DND-41 (cell line): ENCODE measurements at regions not wholly inside any gene's neighbourhood (a gene's known extent, or its start where the extent isn't known, plus 50 kb on each side); places are given as distances from the start of the nearest gene placed in this dataset.

ENCODE experiments used
- ATAC-seq: fragments of 200-7000 bp; cut with Tn5 transposase; 3 replicates; pipeline ENCODE4 v1.9.1; 2021; ENCODE audit warnings: low read depth; ENCODE audit not compliant: insufficient read depth
- DNase-seq: peaks from one replicate; pipeline ENCODE4 v3.0.0-alpha.2; 2020
- H2AFZ ChIP-seq: 2 replicates; pipeline ENCODE4 v1.6.0; 2012; ENCODE audit warnings: low read depth, low read length
- H3K27ac ChIP-seq: 2 replicates; pipeline ENCODE4 v1.5.1; 2012; ENCODE audit warnings: low read length, inconsistent platforms
- H3K27me3 ChIP-seq: fragments of 200-600 bp; sonication (generic); 2 replicates; pipeline ENCODE4 v1.6.0; 2012; ENCODE audit warnings: low read length, mild to moderate bottlenecking, inconsistent platforms; ENCODE audit not compliant: insufficient read depth, poor library complexity
- H3K36me3 ChIP-seq: 2 replicates; pipeline ENCODE4 v1.5.1; 2012; ENCODE audit warnings: low read length, inconsistent platforms; ENCODE audit not compliant: insufficient read depth
- H3K4me1 ChIP-seq: 2 replicates; pipeline ENCODE4 v1.5.1; 2012; ENCODE audit warnings: mild to moderate bottlenecking, low read length; ENCODE audit not compliant: insufficient read depth
- H3K4me2 ChIP-seq: 2 replicates; pipeline ENCODE4 v1.6.0; 2012; ENCODE audit warnings: mild to moderate bottlenecking, moderate library complexity, low read length, inconsistent platforms; ENCODE audit not compliant: insufficient read depth
- H3K4me3 ChIP-seq, 2 experiments: fragments of 200-600 bp in 1 of 2; shearing (Covaris generic) in 1 of 2; 2 replicates each; pipeline ENCODE4 v1.5.1; 2012 to 2016; ENCODE audit warnings: inconsistent platforms in 2 of 2, low read length in 2 of 2, mild to moderate bottlenecking in 2 of 2, low read depth in 1 of 2, moderate library complexity in 1 of 2
- H3K79me2 ChIP-seq: 2 replicates; pipeline ENCODE4 v1.6.0; 2012; ENCODE audit warnings: low read length, inconsistent platforms; ENCODE audit not compliant: insufficient read depth
- H3K9ac ChIP-seq: 2 replicates; pipeline ENCODE4 v1.6.0; 2012; ENCODE audit warnings: low read depth, mild to moderate bottlenecking, inconsistent platforms, low read length, moderate library complexity
- H3K9me3 ChIP-seq: 2 replicates; pipeline ENCODE4 v1.5.1; 2012; ENCODE audit warnings: low read length, moderate library complexity, mild to moderate bottlenecking, inconsistent platforms; ENCODE audit not compliant: insufficient read depth, severe bottlenecking
- H4K20me1 ChIP-seq: 2 replicates; pipeline ENCODE4 v1.6.0; 2012; ENCODE audit warnings: low read length; ENCODE audit not compliant: insufficient read depth
- EZH2 ChIP-seq: IDR thresholded peaks from 3 replicates; pipeline ENCODE4 v1.6.1; 2012; ENCODE audit warnings: borderline replicate concordance, low read depth, mild to moderate bottlenecking, moderate library complexity, low read length, inconsistent platforms; ENCODE audit not compliant: severe bottlenecking
- TF ChIP-seq, protein P1 (sequence below): IDR thresholded peaks from 2 replicates; pipeline ENCODE4 v1.5.1; 2012; ENCODE audit warnings: borderline replicate concordance, low read length, moderate library complexity, mild to moderate bottlenecking; ENCODE audit not compliant: poor library complexity, severe bottlenecking; ENCODE audit errors: extremely low read depth

DNA sequence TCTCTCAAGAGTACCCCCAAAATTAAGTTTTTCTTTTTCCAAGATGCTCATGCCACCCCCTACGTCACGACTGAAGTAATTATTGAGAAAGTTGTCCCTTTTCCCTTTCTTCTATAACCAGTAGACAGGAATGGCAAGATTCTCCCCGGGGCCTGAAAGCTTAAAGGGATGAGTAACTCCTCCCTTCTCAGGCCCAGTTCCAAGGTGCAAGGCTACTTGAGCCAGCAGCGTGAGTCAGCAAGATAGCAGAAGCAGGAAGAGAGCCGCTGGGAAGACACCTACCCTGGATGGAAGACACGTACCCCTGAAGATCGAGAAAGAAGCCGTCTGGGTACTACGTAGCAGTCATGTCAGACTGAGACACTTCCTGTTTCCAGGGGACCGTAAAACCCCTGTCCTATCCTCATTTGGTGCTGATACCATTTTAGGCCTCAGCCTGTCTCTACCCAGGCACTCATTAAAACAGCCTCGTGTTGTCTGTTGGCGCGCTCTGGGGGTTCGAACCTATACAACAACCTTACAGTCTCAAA is 241.0 kb downstream of the ADGRG6 start:
- H3K9me3 ChIP-seq: no peaks in the 10 kb centered on the region
- H3K4me1 ChIP-seq: peaks cover 28% of the 10 kb centered on the region
- DNase-seq (no peak), ATAC-seq (no peak)
- TF ChIP-seq, protein P1, sequence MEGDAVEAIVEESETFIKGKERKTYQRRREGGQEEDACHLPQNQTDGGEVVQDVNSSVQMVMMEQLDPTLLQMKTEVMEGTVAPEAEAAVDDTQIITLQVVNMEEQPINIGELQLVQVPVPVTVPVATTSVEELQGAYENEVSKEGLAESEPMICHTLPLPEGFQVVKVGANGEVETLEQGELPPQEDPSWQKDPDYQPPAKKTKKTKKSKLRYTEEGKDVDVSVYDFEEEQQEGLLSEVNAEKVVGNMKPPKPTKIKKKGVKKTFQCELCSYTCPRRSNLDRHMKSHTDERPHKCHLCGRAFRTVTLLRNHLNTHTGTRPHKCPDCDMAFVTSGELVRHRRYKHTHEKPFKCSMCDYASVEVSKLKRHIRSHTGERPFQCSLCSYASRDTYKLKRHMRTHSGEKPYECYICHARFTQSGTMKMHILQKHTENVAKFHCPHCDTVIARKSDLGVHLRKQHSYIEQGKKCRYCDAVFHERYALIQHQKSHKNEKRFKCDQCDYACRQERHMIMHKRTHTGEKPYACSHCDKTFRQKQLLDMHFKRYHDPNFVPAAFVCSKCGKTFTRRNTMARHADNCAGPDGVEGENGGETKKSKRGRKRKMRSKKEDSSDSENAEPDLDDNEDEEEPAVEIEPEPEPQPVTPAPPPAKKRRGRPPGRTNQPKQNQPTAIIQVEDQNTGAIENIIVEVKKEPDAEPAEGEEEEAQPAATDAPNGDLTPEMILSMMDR: no peak
- no peak for TF ChIP-seq EZH2
- H3K4me2 ChIP-seq: no peak overlapping the region
- no peak overlapping the region for H3K4me3 ChIP-seq
- H2AFZ ChIP-seq: no peak overlapping the region
- no peaks in the 10 kb centered on the region for H3K79me2 ChIP-seq
- H3K9ac ChIP-seq: no peak overlapping the region
- no peaks in the 10 kb centered on the region for H4K20me1 ChIP-seq
- no peaks in the 10 kb centered on the region for H3K36me3 ChIP-seq
- no peaks in the 10 kb centered on the region for H3K27me3 ChIP-seq
- H3K27ac ChIP-seq: no peak overlapping the region

DNA sequence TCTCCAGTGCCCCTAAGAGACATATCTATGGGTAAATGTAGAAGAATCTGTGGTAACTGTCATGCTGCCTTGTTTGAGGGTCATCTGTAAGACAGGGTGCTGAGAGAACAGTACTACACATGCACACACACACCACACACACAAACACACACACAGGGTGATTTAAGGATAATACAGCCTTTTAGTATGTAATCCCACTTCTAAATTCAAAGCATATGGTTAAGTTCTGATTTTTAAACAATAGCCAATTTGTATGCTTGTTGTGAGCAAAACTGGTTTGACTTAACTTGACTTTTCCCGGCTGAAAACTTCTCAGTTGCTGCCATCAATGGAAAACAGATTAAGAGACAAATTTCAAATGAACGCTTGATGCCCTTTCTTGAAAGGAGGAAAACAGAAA is 241.8 kb downstream of the ADGRG6 start:
- DNase-seq (no peak), ATAC-seq (no peak)
- no peaks in the 10 kb centered on the region for H3K79me2 ChIP-seq
- H3K36me3 ChIP-seq: no peaks in the 10 kb centered on the region
- H3K27me3 ChIP-seq: no peaks in the 10 kb centered on the region
- peaks cover 32% of the 10 kb centered on the region for H3K4me1 ChIP-seq
- no peak overlapping the region for H2AFZ ChIP-seq
- H4K20me1 ChIP-seq: no peaks in the 10 kb centered on the region
- no peak overlapping the region for H3K4me2 ChIP-seq
- TF ChIP-seq, protein P1: no peak
- no peak for TF ChIP-seq EZH2
- no peak overlapping the region for H3K27ac ChIP-seq
- no peak overlapping the region for H3K9ac ChIP-seq
- H3K9me3 ChIP-seq: no peaks in the 10 kb centered on the region
- H3K4me3 ChIP-seq: no peak overlapping the region

DNA sequence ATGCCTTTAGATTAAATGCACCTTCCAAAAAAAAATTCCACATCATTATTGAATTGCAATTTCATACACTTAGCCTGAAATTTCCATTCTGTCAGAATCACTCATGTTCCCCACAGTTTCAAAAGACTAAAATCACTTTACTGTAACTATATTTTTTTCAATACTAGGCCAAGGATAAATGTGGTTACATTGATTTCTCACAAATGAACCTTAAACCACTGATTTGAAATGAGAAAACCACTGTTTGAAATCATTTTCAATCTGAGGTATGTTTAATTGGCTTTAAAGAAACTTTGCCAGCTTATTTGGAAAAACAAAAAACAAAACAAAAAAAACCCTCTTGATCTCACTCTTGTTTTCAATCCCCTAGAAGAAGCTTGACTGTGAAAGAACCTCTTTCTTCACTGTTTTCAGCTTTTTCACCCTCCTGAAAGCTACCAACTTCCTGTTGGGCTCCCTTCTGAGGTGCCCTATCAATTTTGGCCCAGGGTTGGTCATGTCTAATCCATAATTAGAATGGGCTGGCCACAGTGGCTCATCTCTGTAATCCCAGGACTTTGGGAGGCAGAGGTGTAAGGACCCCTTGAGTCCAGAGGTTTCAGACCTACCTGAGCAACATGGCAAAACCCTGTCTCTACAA is 242.5 kb downstream of the ADGRG6 start:
- Histone ChIP-seq H3K27me3 (no peaks in the 10 kb centered on the region), H3K27ac (peak overlapping the region; percentile 17; the same call in 1 of the 2 replicates), H3K79me2 (no peaks in the 10 kb centered on the region), H3K4me1 (peaks cover 40% of the 10 kb centered on the region), H3K9me3 (no peaks in the 10 kb centered on the region), H4K20me1 (no peaks in the 10 kb centered on the region), H2AFZ (no peak overlapping the region), H3K4me3 (no peak overlapping the region), H3K4me2 (no peak overlapping the region), H3K9ac (no peak overlapping the region), H3K36me3 (no peaks in the 10 kb centered on the region)
- ATAC-seq (no peak), DNase-seq (no peak)
- TF ChIP-seq, protein P1: no peak
- TF ChIP-seq EZH2: no peak
